ENCODE measurements at regions not wholly inside any gene's neighbourhood (a gene's known extent, or its start where the extent isn't known, plus 50 kb on each side); places are given as distances from the start of the nearest gene placed in this dataset.

DNA sequence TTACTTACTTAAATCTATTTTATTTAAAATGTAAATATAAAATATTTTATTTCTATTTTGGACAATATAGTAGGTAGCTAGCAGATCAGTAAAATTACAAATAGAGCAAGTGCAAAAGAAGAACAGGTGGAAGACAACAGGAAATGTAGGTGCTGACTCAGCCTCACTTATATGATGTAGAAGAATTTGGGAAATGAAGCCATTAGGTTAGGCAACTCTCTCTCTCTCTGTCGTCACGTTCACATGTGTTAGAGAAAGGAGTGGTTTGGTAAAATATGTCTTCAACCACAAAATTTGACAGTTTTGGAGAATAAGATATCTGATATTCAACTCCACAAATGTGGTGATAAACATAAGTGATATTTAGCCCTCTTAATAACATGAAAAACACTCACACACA, 532.5 kb upstream of the KCNMB2 start:
- no peaks in the 10 kb centered on the region for H3K4me1 ChIP-seq (ENCODE audit: insufficient read depth)
- H3K9me3 ChIP-seq, result no peaks in the 10 kb centered on the region
- intact Hi-C loops (cut with DNase I), result no loop called here
- no peaks in the 10 kb centered on the region for H3K27me3 ChIP-seq
- 69 to 75% (median 73%) methylated on average over 2 of the region's 2 CpGs for WGBS, 3 donors
- H3K4me3 ChIP-seq, result no peak overlapping the region
- TF ChIP-seq EP300 (IDR thresholded peaks at IDR 0.05) (no peak), POLR2A (IDR thresholded peaks at IDR 0.05) (no peak)
- TF ChIP-seq, protein P1, sequence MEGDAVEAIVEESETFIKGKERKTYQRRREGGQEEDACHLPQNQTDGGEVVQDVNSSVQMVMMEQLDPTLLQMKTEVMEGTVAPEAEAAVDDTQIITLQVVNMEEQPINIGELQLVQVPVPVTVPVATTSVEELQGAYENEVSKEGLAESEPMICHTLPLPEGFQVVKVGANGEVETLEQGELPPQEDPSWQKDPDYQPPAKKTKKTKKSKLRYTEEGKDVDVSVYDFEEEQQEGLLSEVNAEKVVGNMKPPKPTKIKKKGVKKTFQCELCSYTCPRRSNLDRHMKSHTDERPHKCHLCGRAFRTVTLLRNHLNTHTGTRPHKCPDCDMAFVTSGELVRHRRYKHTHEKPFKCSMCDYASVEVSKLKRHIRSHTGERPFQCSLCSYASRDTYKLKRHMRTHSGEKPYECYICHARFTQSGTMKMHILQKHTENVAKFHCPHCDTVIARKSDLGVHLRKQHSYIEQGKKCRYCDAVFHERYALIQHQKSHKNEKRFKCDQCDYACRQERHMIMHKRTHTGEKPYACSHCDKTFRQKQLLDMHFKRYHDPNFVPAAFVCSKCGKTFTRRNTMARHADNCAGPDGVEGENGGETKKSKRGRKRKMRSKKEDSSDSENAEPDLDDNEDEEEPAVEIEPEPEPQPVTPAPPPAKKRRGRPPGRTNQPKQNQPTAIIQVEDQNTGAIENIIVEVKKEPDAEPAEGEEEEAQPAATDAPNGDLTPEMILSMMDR (IDR thresholded peaks at IDR 0.05), result no peak
- DNase-seq, result no peak
- no peaks in the 10 kb centered on the region for H3K36me3 ChIP-seq
- no peak overlapping the region for H3K27ac ChIP-seq

DNA sequence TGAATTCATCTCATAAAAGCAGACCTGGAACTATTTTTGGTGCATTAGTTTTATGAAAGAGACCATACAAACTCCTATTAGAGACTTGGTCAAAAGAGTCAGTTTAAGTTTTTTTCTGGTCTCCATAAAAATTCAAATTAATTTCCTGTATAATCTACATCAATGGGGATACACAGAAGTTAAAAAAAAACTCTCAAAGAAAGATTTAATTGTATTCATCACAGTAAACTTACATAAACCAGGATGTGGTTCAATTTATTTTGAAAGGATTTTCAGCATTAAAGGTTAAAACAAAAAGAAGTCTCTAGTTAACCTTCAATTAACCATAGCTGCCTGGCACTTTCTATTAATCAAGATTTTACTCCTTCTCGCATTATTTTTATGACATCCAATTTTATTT, 530.3 kb upstream of the KCNMB2 start:
- 91 to 97% (median 94%) methylated on average over 1 of the region's 1 CpG for WGBS, 3 donors
- no peaks in the 10 kb centered on the region for H3K9me3 ChIP-seq
- H3K36me3 ChIP-seq, result no peaks in the 10 kb centered on the region
- no peaks in the 10 kb centered on the region for H3K4me1 ChIP-seq (ENCODE audit: insufficient read depth)
- TF ChIP-seq EP300 (IDR thresholded peaks at IDR 0.05) (no peak), POLR2A (IDR thresholded peaks at IDR 0.05) (no peak)
- TF ChIP-seq, protein P1 (IDR thresholded peaks at IDR 0.05), result no peak
- H3K27ac ChIP-seq, result no peak overlapping the region
- H3K27me3 ChIP-seq, result no peaks in the 10 kb centered on the region
- intact Hi-C loops (cut with DNase I), result no loop called here
- H3K4me3 ChIP-seq, result no peak overlapping the region
- no peak for DNase-seq

DNA sequence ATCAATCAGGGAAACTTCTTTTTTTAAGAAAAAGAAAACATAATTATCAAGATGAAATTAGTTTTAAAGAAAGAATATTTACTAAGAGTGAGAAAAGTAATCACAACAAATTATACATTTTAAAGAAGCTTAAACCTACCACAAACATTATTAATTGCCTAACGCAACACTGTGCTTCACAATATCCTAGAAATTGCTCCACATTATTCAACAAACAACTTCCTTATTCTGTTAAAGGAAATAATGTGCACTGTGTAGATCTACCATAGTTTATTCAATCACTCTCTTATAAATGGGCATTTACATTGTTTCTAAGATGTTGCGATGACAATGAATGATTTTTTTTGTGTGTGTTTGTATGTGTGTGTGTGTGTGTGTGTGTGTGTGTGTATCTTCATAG, 525.9 kb upstream of the KCNMB2 start:
- no peaks in the 10 kb centered on the region for H3K4me1 ChIP-seq (ENCODE audit: insufficient read depth)
- H3K27ac ChIP-seq, result no peak overlapping the region
- 93 to 98% (median 96%) methylated on average over 2 of the region's 2 CpGs for WGBS, 3 donors
- H3K36me3 ChIP-seq, result no peaks in the 10 kb centered on the region
- H3K27me3 ChIP-seq, result no peaks in the 10 kb centered on the region
- no peak overlapping the region for H3K4me3 ChIP-seq
- H3K9me3 ChIP-seq, result no peaks in the 10 kb centered on the region
- no peak for DNase-seq
- TF ChIP-seq, protein P1 (IDR thresholded peaks at IDR 0.05), result no peak
- TF ChIP-seq EP300 (IDR thresholded peaks at IDR 0.05), result no peak
- TF ChIP-seq POLR2A (IDR thresholded peaks at IDR 0.05), result no peak
- intact Hi-C loops (cut with DNase I), result no loop called here

DNA sequence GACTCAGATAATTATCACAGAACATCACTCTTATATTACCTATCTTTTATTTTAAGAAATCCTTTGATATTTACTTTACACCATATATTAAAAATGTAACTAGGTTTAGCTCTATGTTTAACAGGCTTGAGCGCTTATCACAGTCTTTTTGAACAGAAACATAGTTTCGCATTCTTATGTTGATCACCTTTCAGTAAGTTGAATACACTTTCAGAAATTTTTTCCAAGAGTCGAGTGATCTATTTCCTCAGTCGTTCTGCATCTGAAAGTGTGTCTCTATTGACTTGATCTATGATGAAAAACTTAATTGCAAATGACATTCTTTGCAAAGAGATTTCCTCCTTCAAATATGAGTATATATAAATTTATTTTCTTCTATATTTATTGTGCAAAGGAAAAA, 516.6 kb upstream of the KCNMB2 start:
- DNase-seq, result no peak
- H3K9me3 ChIP-seq, result no peaks in the 10 kb centered on the region
- no peak overlapping the region for H3K4me3 ChIP-seq
- no peak overlapping the region for H3K27ac ChIP-seq
- no peaks in the 10 kb centered on the region for H3K36me3 ChIP-seq
- no peaks in the 10 kb centered on the region for H3K27me3 ChIP-seq
- 88 to 91% (median 89%) methylated on average over 4 of the region's 4 CpGs for WGBS, 3 donors
- intact Hi-C loops (cut with DNase I), result no loop called here
- no peaks in the 10 kb centered on the region for H3K4me1 ChIP-seq (ENCODE audit: insufficient read depth)
- no peak for TF ChIP-seq EP300 (IDR thresholded peaks at IDR 0.05)
- TF ChIP-seq, protein P1 (IDR thresholded peaks at IDR 0.05), result no peak
- no peak for TF ChIP-seq POLR2A (IDR thresholded peaks at IDR 0.05)

DNA sequence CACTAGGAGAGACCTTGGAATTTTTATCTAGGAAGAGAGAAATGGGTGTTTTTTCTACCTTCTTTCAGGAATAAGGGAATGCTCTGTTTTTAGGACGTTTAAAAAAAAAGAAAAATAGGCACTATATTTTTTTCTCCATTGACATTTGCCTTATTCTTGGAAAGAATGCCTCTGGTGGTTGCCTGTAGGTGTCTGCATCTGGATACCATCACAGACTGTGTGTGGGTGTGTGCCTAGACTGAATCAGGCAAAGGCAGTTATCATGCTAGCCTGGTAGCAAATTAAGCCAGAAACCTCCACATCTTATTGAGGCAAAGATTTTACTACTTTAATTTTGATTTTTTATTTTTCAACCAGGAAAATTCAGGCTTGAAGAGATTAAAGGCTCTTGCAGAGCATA, 513.6 kb upstream of the KCNMB2 start:
- no peak overlapping the region for H3K4me3 ChIP-seq
- H3K4me1 ChIP-seq (ENCODE audit: insufficient read depth), result no peaks in the 10 kb centered on the region
- no peak for TF ChIP-seq POLR2A (IDR thresholded peaks at IDR 0.05)
- TF ChIP-seq EP300 (IDR thresholded peaks at IDR 0.05), result no peak
- WGBS, 3 donors, result 49 to 57% (median 52%) methylated on average over 1 of the region's 1 CpG
- no peak for DNase-seq
- intact Hi-C loops (cut with DNase I), result no loop called here
- H3K36me3 ChIP-seq, result no peaks in the 10 kb centered on the region
- H3K9me3 ChIP-seq, result no peaks in the 10 kb centered on the region
- no peak overlapping the region for H3K27ac ChIP-seq
- H3K27me3 ChIP-seq, result no peaks in the 10 kb centered on the region

Data from ovary (tissue), 7 donors.